Superior temporal gyrus (tissue), 1 donor: ENCODE measurements at regions not wholly inside any gene's neighbourhood (a gene's known extent, or its start where the extent isn't known, plus 50 kb on each side); places are given as distances from the start of the nearest gene placed in this dataset.
"Not testable (repeated sequence)": the region's sequence is repeated elsewhere in the genome, so short reads cannot be mapped to it uniquely, and the experiment has no call there.

Experiments
- DNase-seq: peaks from one replicate; pipeline ENCODE4 v3.0.0-alpha.2; 2016; ENCODE audit errors: extremely low spot score

- DNase-seq: no peak
Measured at GRCh38 chr6:115064680-115065079, 721.9 kb upstream of the HS3ST5 start.

GRCh38 chr6:115060581-115060980 is 717.8 kb upstream of the HS3ST5 start:
- no peak for DNase-seq

- DNase-seq: no peak
Measured at GRCh38 chr6:115058414-115059211, 715.8 kb upstream of the HS3ST5 start.

GRCh38 chr6:115055579-115055978 is 712.8 kb upstream of the HS3ST5 start:
- DNase-seq: no peak

- not testable (repeated sequence) for DNase-seq
Measured at GRCh38 chr6:115054242-115054641, 711.4 kb upstream of the HS3ST5 start.

GRCh38 chr6:115053169-115053860 is 710.5 kb upstream of the HS3ST5 start:
- DNase-seq: no peak

- no peak for DNase-seq
Measured at GRCh38 chr6:115016593-115016992, 673.8 kb upstream of the HS3ST5 start.

GRCh38 chr6:115004982-115005381 is 662.2 kb upstream of the HS3ST5 start:
- no peak for DNase-seq

GRCh38 chr6:115004204-115004603 is 661.4 kb upstream of the HS3ST5 start:
- DNase-seq: no peak

- no peak for DNase-seq
Measured at GRCh38 chr6:115001731-115002350, 659.0 kb upstream of the HS3ST5 start.

- DNase-seq: no peak
Measured at GRCh38 chr6:115000736-115001135, 657.9 kb upstream of the HS3ST5 start.

- no peak for DNase-seq
Measured at GRCh38 chr6:114998492-114998891, 655.7 kb upstream of the HS3ST5 start.

- no peak for DNase-seq
Measured at GRCh38 chr6:114997813-114998292, 655.0 kb upstream of the HS3ST5 start.

GRCh38 chr6:114995526-114995925 is 652.7 kb upstream of the HS3ST5 start:
- no peak for DNase-seq

GRCh38 chr6:114989279-114989964 is 646.6 kb upstream of the HS3ST5 start:
- DNase-seq: no peak

GRCh38 chr6:114987281-114987680 is 644.5 kb upstream of the HS3ST5 start:
- no peak for DNase-seq

GRCh38 chr6:114955363-114955762 is 612.5 kb upstream of the HS3ST5 start:
- DNase-seq: no peak

- DNase-seq: no peak
Measured at GRCh38 chr6:114952229-114952628, 609.4 kb upstream of the HS3ST5 start.

GRCh38 chr6:114945392-114945791 is 602.6 kb upstream of the HS3ST5 start:
- DNase-seq: no peak

- no peak for DNase-seq
Measured at GRCh38 chr6:114941078-114941477, 598.3 kb upstream of the HS3ST5 start.

GRCh38 chr6:114940181-114940580 is 597.4 kb upstream of the HS3ST5 start:
- no peak for DNase-seq

- DNase-seq: no peak
Measured at GRCh38 chr6:114939630-114940029, 596.8 kb upstream of the HS3ST5 start.
